Astrocyte (in vitro differentiated cells and primary cell): ENCODE measurements at regions not wholly inside any gene's neighbourhood (a gene's known extent, or its start where the extent isn't known, plus 50 kb on each side); places are given as distances from the start of the nearest gene placed in this dataset.

Source experiments
- DNase-seq: peaks from one replicate; pipeline ENCODE4 v3.0.0-alpha.2; 2010; ENCODE audit warnings: low read depth
- FAIRE-seq: peaks from 2 replicates; lab custom pipeline; 2011; peaks lifted over from hg19 to GRCh38; lab: Jason Lieb, UNC
- H2AFZ ChIP-seq: 2 replicates; pipeline ENCODE4 v1.6.0; 2012; ENCODE audit warnings: low read depth, low read length, inconsistent platforms
- H3K27ac ChIP-seq: 2 replicates; pipeline ENCODE4 v1.5.1; 2011; ENCODE audit warnings: low read depth, low read length, inconsistent platforms
- H3K27me3 ChIP-seq: 2 replicates; pipeline ENCODE4 v1.6.0; 2011; ENCODE audit warnings: low read length, inconsistent platforms; ENCODE audit not compliant: insufficient read depth
- H3K36me3 ChIP-seq: 2 replicates; pipeline ENCODE4 v1.5.1; 2011; ENCODE audit warnings: low read length, inconsistent platforms; ENCODE audit not compliant: insufficient read depth
- H3K4me1 ChIP-seq: 2 replicates; pipeline ENCODE4 v1.5.1; 2011; ENCODE audit warnings: low read length, inconsistent platforms; ENCODE audit not compliant: insufficient read depth
- H3K4me2 ChIP-seq: 2 replicates; pipeline ENCODE4 v1.6.0; 2012; ENCODE audit warnings: low read length, inconsistent platforms
- H3K4me3 ChIP-seq: 2 replicates; pipeline ENCODE4 v1.5.1; 2011; ENCODE audit warnings: low read depth, mild to moderate bottlenecking, low read length, inconsistent platforms; ENCODE audit not compliant: insufficient read depth
- H3K79me2 ChIP-seq: 2 replicates; pipeline ENCODE4 v1.6.0; 2012; ENCODE audit warnings: mild to moderate bottlenecking, low read length, inconsistent platforms; ENCODE audit not compliant: insufficient read depth
- H3K9ac ChIP-seq: 2 replicates; pipeline ENCODE4 v1.6.0; 2012; ENCODE audit warnings: mild to moderate bottlenecking, low read length, inconsistent platforms
- H3K9me3 ChIP-seq: 2 replicates; pipeline ENCODE4 v1.5.1; 2012; ENCODE audit warnings: low read depth, mild to moderate bottlenecking, low read length, inconsistent platforms; ENCODE audit not compliant: insufficient read depth
- H4K20me1 ChIP-seq: 2 replicates; pipeline ENCODE4 v1.6.0; 2012; ENCODE audit warnings: low read length, inconsistent platforms; ENCODE audit not compliant: insufficient read depth
- H3K27ac Mint-ChIP-seq: one replicate; pipeline ENCODE4 v1.8.0; 2021; ENCODE audit warnings: mild to moderate bottlenecking, mixed read lengths; ENCODE audit not compliant: unreplicated experiment
- H3K27me3 Mint-ChIP-seq: one replicate; pipeline ENCODE4 v1.8.0; 2021; ENCODE audit warnings: low read depth, mixed read lengths; ENCODE audit not compliant: unreplicated experiment
- H3K36me3 Mint-ChIP-seq: one replicate; pipeline ENCODE4 v1.8.0; 2021; ENCODE audit warnings: low read depth, mixed read lengths; ENCODE audit not compliant: unreplicated experiment
- H3K4me1 Mint-ChIP-seq: one replicate; pipeline ENCODE4 v1.8.0; 2021; ENCODE audit warnings: low read depth, mixed read lengths; ENCODE audit not compliant: unreplicated experiment
- H3K4me3 Mint-ChIP-seq: one replicate; pipeline ENCODE4 v1.8.0; 2021; ENCODE audit warnings: mild to moderate bottlenecking, moderate library complexity, mixed read lengths; ENCODE audit not compliant: unreplicated experiment
- H3K9me3 Mint-ChIP-seq: one replicate; pipeline ENCODE4 v1.8.0; 2021; ENCODE audit warnings: mild to moderate bottlenecking, mixed read lengths; ENCODE audit not compliant: unreplicated experiment
- EZH2 ChIP-seq: IDR thresholded peaks from 2 replicates; pipeline ENCODE4 v1.6.1; 2012; ENCODE audit warnings: mild to moderate bottlenecking, low read length, inconsistent platforms; ENCODE audit not compliant: insufficient read depth
- TF ChIP-seq, protein P1 (sequence below): IDR thresholded peaks from 2 replicates; pipeline ENCODE4 v1.5.1; 2011; ENCODE audit warnings: low read depth, mild to moderate bottlenecking, inconsistent platforms, low read length, moderate library complexity; ENCODE audit not compliant: insufficient read depth

DNA sequence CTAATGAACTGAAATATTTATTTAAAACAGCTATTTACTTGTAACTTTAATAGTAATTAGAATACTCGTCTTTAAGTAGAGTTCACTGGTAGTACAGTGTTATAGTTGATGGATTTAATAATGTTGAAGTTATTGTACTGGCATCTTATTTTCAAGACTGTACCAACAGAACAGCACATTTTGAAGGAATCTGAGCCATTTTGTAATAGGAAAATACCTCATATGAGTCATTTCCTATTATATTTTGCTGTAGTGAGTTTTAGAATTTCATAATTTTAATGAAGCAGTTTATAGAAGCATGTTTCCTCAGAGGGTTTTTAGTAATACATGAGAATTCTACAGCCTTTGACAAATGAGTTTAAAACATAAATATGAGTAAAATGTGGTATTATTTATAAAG is 258.3 kb downstream of the OLFM3 start:
- Mint-ChIP-seq H3K36me3 (no peaks in the 10 kb centered on the region), H3K9me3 (no peaks in the 10 kb centered on the region), H3K27ac (no peak overlapping the region), H3K4me3 (no peak overlapping the region), H3K27me3 (no peaks in the 10 kb centered on the region), H3K4me1 (no peaks in the 10 kb centered on the region)
- H3K27ac ChIP-seq: no peak overlapping the region
- H3K9me3 ChIP-seq: no peaks in the 10 kb centered on the region
- no peak overlapping the region for H3K4me2 ChIP-seq
- no peaks in the 10 kb centered on the region for H4K20me1 ChIP-seq
- no peaks in the 10 kb centered on the region for H3K27me3 ChIP-seq
- no peaks in the 10 kb centered on the region for H3K36me3 ChIP-seq
- TF ChIP-seq EZH2: no peak
- TF ChIP-seq, protein P1, sequence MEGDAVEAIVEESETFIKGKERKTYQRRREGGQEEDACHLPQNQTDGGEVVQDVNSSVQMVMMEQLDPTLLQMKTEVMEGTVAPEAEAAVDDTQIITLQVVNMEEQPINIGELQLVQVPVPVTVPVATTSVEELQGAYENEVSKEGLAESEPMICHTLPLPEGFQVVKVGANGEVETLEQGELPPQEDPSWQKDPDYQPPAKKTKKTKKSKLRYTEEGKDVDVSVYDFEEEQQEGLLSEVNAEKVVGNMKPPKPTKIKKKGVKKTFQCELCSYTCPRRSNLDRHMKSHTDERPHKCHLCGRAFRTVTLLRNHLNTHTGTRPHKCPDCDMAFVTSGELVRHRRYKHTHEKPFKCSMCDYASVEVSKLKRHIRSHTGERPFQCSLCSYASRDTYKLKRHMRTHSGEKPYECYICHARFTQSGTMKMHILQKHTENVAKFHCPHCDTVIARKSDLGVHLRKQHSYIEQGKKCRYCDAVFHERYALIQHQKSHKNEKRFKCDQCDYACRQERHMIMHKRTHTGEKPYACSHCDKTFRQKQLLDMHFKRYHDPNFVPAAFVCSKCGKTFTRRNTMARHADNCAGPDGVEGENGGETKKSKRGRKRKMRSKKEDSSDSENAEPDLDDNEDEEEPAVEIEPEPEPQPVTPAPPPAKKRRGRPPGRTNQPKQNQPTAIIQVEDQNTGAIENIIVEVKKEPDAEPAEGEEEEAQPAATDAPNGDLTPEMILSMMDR: no peak
- H3K79me2 ChIP-seq: no peaks in the 10 kb centered on the region
- H2AFZ ChIP-seq: no peak overlapping the region
- no peak overlapping the region for H3K4me3 ChIP-seq
- no peak overlapping the region for H3K9ac ChIP-seq
- no peak for FAIRE-seq
- peak; percentile 26 for DNase-seq
- H3K4me1 ChIP-seq: peaks cover 3% of the 10 kb centered on the region

DNA sequence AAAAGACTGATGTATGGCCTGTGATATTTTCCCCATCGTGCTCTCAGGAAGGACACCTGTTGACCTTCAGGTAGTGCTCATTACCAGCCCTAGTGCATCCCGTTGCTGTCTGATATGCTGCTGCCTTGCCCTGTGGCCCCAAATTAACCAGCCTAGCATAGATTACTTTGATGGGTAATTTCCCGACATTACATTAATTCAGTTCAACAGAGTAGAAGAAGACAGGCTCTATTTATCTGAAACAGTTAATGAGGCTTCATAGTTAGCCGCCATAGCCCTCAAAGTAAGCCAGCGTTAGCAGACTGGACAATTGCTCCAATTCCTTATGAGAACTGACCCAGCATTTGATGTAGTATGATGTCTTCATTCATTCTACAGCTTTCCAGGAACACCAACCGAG is 257.6 kb downstream of the OLFM3 start:
- no peaks in the 10 kb centered on the region for H3K27me3 ChIP-seq
- H3K36me3 Mint-ChIP-seq: no peaks in the 10 kb centered on the region
- H4K20me1 ChIP-seq: no peaks in the 10 kb centered on the region
- H3K36me3 ChIP-seq: no peaks in the 10 kb centered on the region
- H3K4me3 Mint-ChIP-seq: no peak overlapping the region
- H3K9me3 ChIP-seq: no peaks in the 10 kb centered on the region
- H3K4me3 ChIP-seq: no peak overlapping the region
- FAIRE-seq (no peak), DNase-seq (no peak)
- H3K9ac ChIP-seq: no peak overlapping the region
- no peak overlapping the region for H2AFZ ChIP-seq
- no peaks in the 10 kb centered on the region for H3K4me1 Mint-ChIP-seq
- no peak for TF ChIP-seq EZH2
- no peak overlapping the region for H3K4me2 ChIP-seq
- peaks cover 3% of the 10 kb centered on the region for H3K4me1 ChIP-seq
- H3K27me3 Mint-ChIP-seq: no peaks in the 10 kb centered on the region
- no peaks in the 10 kb centered on the region for H3K9me3 Mint-ChIP-seq
- H3K27ac Mint-ChIP-seq: no peak overlapping the region
- no peaks in the 10 kb centered on the region for H3K79me2 ChIP-seq
- no peak overlapping the region for H3K27ac ChIP-seq

DNA sequence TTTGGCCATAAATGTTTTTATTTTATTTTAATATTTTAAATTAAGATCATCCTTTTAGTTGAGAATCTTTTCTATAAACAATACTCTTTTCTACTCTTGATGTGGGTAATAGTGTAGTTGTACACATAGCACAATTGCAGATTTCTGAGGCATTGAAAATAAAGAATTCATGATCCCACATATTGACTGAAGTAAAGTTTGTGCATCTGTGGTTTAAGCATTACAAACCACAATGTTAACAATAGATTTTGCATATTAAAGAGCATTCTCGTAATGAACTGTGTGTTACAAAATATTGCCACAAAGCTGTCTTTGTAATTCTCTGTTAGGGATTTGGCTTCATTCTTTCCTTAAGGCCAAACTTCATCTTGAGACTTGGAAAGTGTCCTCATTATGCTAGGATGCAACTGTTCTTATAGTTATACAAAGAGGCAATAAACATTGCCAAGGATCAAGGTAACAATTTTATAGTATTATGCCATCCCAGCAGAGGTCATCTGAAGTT is 256.8 kb downstream of the OLFM3 start:
- Histone ChIP-seq H3K4me3 (no peak overlapping the region), H3K9ac (no peak overlapping the region), H2AFZ (no peak overlapping the region), H3K4me2 (no peak overlapping the region), H3K9me3 (no peaks in the 10 kb centered on the region), H3K79me2 (no peaks in the 10 kb centered on the region), H3K36me3 (no peaks in the 10 kb centered on the region), H3K4me1 (peaks cover 3% of the 10 kb centered on the region), H3K27ac (no peak overlapping the region), H3K27me3 (no peaks in the 10 kb centered on the region), H4K20me1 (no peaks in the 10 kb centered on the region)
- Mint-ChIP-seq H3K4me1 (no peaks in the 10 kb centered on the region), H3K27me3 (no peaks in the 10 kb centered on the region), H3K36me3 (no peaks in the 10 kb centered on the region), H3K9me3 (no peaks in the 10 kb centered on the region), H3K27ac (no peak overlapping the region), H3K4me3 (no peak overlapping the region)
- FAIRE-seq: no peak
- no peak for DNase-seq
- TF ChIP-seq EZH2: no peak
- TF ChIP-seq, protein P1: no peak
